Chondrocyte (in vitro differentiated cells): ENCODE measurements at regions not wholly inside any gene's neighbourhood (a gene's known extent, or its start where the extent isn't known, plus 50 kb on each side); places are given as distances from the start of the nearest gene placed in this dataset.
A peak's percentile ranks its signal among the peaks of the same experiment; 100 is the strongest.
"Not testable (repeated sequence)": the region's sequence is repeated elsewhere in the genome, so short reads cannot be mapped to it uniquely, and the experiment has no call there.

Experiments used
- DNase-seq: peaks from one replicate; pipeline ENCODE4 v3.0.0; 2021; ENCODE audit warnings: mixed read lengths, low spot score
- H3K27ac Mint-ChIP-seq: one replicate; pipeline ENCODE4 v1.8.0; 2021; ENCODE audit warnings: mild to moderate bottlenecking, moderate library complexity, mixed read lengths; ENCODE audit not compliant: unreplicated experiment
- H3K27me3 Mint-ChIP-seq: 2 replicates; pipeline ENCODE4 v1.8.0; 2021; ENCODE audit warnings: low read depth, mixed read lengths
- H3K36me3 Mint-ChIP-seq: 2 replicates; pipeline ENCODE4 v1.8.0; 2021; ENCODE audit warnings: low read depth, mixed read lengths
- H3K4me1 Mint-ChIP-seq: 2 replicates; pipeline ENCODE4 v1.8.0; 2021; ENCODE audit warnings: low read depth, mild to moderate bottlenecking, mixed read lengths
- H3K4me3 Mint-ChIP-seq: one replicate; pipeline ENCODE4 v1.8.0; 2021; ENCODE audit warnings: mild to moderate bottlenecking, moderate library complexity, mixed read lengths; ENCODE audit not compliant: unreplicated experiment
- H3K9me3 Mint-ChIP-seq: 2 replicates; pipeline ENCODE4 v1.8.0; 2021; ENCODE audit warnings: low read depth, mixed read lengths
- CTCF ChIP-seq: fragments of 200-600 bp; sonication (generic); IDR thresholded peaks from 2 replicates; pipeline ENCODE4 v1.5.0; 2021; ENCODE audit warnings: antibody characterized with exemption, mild to moderate bottlenecking, moderate library complexity

GRCh38 chr12:33184161-33184560 lies 255.5 kb downstream of the SYT10 start:
- H3K27me3 Mint-ChIP-seq: no peaks in the 10 kb centered on the region
- no peaks in the 10 kb centered on the region for H3K4me1 Mint-ChIP-seq
- no peak for TF ChIP-seq CTCF
- H3K36me3 Mint-ChIP-seq: no peaks in the 10 kb centered on the region
- no peak for DNase-seq
- no peak overlapping the region for H3K27ac Mint-ChIP-seq
- peaks cover 19% of the 10 kb centered on the region for H3K9me3 Mint-ChIP-seq
- H3K4me3 Mint-ChIP-seq: no peak overlapping the region

GRCh38 chr12:33182485-33182884 lies 257.1 kb downstream of the SYT10 start:
- H3K4me1 Mint-ChIP-seq: no peaks in the 10 kb centered on the region
- H3K27me3 Mint-ChIP-seq: no peaks in the 10 kb centered on the region
- no peaks in the 10 kb centered on the region for H3K36me3 Mint-ChIP-seq
- no peak for DNase-seq
- H3K9me3 Mint-ChIP-seq: peaks cover 11% of the 10 kb centered on the region
- H3K27ac Mint-ChIP-seq: no peak overlapping the region
- no peak overlapping the region for H3K4me3 Mint-ChIP-seq
- no peak for TF ChIP-seq CTCF

- no peak overlapping the region for H3K4me3 Mint-ChIP-seq
- no peak for DNase-seq
- H3K36me3 Mint-ChIP-seq: no peaks in the 10 kb centered on the region
- TF ChIP-seq CTCF: no peak
- H3K4me1 Mint-ChIP-seq: no peaks in the 10 kb centered on the region
- H3K9me3 Mint-ChIP-seq: peaks cover 6% of the 10 kb centered on the region
- no peaks in the 10 kb centered on the region for H3K27me3 Mint-ChIP-seq
- no peak overlapping the region for H3K27ac Mint-ChIP-seq
These were observed 258.7 kb downstream of the SYT10 start for GRCh38 chr12:33180918-33181317.

- peaks cover 39% of the 10 kb centered on the region for H3K9me3 Mint-ChIP-seq
- not testable (repeated sequence) for H3K4me1 Mint-ChIP-seq, H3K4me3 Mint-ChIP-seq, DNase-seq, H3K27ac Mint-ChIP-seq, H3K36me3 Mint-ChIP-seq, H3K27me3 Mint-ChIP-seq
These were observed 269.7 kb upstream of the PKP2 start for GRCh38 chr12:33166260-33166659.

- no peak overlapping the region for H3K4me3 Mint-ChIP-seq
- H3K27ac Mint-ChIP-seq: no peak overlapping the region
- no peaks in the 10 kb centered on the region for H3K4me1 Mint-ChIP-seq
- no peaks in the 10 kb centered on the region for H3K36me3 Mint-ChIP-seq
- no peak for DNase-seq
- no peaks in the 10 kb centered on the region for H3K27me3 Mint-ChIP-seq
- H3K9me3 Mint-ChIP-seq: peaks cover 34% of the 10 kb centered on the region
- no peak for TF ChIP-seq CTCF
These were observed 259.5 kb upstream of the PKP2 start for GRCh38 chr12:33156042-33156441.

- not testable (repeated sequence) for H3K4me1 Mint-ChIP-seq, H3K27ac Mint-ChIP-seq, H3K4me3 Mint-ChIP-seq, H3K27me3 Mint-ChIP-seq, H3K36me3 Mint-ChIP-seq
- peaks cover 49% of the 10 kb centered on the region for H3K9me3 Mint-ChIP-seq
- peak; percentile 69 for DNase-seq
These were observed 250.7 kb upstream of the PKP2 start for GRCh38 chr12:33147292-33147691.
